ENCODE measurements at regions not wholly inside any gene's neighbourhood (a gene's known extent, or its start where the extent isn't known, plus 50 kb on each side); places are given as distances from the start of the nearest gene placed in this dataset.

GRCh38 chrX:26409636-26410035, 193.7 kb downstream of the MAGEB5 start:
- no peak overlapping the region for H3K4me3 ChIP-seq (replicated peaks; ENCODE audit: low read depth, low read length)
- no peak for DNase-seq (ENCODE audit: extremely low read depth, low read depth)
- TF ChIP-seq, protein P1, sequence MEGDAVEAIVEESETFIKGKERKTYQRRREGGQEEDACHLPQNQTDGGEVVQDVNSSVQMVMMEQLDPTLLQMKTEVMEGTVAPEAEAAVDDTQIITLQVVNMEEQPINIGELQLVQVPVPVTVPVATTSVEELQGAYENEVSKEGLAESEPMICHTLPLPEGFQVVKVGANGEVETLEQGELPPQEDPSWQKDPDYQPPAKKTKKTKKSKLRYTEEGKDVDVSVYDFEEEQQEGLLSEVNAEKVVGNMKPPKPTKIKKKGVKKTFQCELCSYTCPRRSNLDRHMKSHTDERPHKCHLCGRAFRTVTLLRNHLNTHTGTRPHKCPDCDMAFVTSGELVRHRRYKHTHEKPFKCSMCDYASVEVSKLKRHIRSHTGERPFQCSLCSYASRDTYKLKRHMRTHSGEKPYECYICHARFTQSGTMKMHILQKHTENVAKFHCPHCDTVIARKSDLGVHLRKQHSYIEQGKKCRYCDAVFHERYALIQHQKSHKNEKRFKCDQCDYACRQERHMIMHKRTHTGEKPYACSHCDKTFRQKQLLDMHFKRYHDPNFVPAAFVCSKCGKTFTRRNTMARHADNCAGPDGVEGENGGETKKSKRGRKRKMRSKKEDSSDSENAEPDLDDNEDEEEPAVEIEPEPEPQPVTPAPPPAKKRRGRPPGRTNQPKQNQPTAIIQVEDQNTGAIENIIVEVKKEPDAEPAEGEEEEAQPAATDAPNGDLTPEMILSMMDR (IDR thresholded peaks at IDR 0.05; ENCODE audit: low read depth, low read length, missing control alignments), result no peak

DNA sequence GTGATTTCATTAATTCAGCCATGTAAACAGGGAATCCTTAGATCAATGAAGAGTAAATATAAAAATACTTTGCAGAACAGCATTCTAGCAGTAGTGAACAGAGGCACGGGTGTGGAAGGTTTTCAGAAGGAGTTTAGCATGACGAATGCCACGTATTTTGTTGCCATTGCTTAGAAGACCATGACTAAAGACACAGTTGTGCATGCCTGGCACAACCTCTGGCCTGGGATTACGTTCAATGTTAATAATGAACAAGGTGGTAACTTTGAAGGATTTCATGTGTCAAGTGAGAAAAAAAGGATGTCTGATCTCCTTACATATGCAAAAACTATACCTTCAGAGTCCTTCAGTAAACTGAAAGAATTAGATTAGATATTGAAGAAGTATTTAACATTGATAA, 171.9 kb downstream of the MAGEB5 start:
- H3K4me3 ChIP-seq (replicated peaks; ENCODE audit: low read depth, low read length), result no peak overlapping the region
- TF ChIP-seq, protein P1 (IDR thresholded peaks at IDR 0.05; ENCODE audit: low read depth, low read length, missing control alignments), result no peak
- DNase-seq (ENCODE audit: extremely low read depth, low read depth), result no peak

GRCh38 chrX:26376037-26376708, 160.2 kb downstream of the MAGEB5 start:
- H3K4me3 ChIP-seq (replicated peaks; ENCODE audit: low read depth, low read length), result no peak overlapping the region
- DNase-seq (ENCODE audit: extremely low read depth, low read depth), result no peak
- TF ChIP-seq, protein P1 (IDR thresholded peaks at IDR 0.05; ENCODE audit: low read depth, low read length, missing control alignments), result no peak

DNA sequence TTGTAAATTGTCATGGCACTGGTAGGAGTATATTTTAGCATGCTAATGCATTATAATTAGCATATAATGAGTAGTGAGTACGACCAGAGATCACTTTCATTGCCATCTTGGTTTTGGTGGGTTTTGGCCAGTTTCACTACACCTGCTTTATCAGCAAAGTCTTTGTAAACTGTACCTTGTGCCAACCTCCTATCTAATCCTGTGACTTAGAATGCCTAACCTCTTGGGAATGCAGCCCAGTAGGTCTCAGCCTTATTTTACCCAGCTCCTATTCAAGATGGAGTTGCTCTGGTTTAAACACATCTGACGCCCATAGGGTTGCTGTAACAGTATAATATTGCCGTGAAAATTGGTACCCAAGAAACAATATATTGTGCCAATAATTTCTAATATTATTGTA, 159.4 kb downstream of the MAGEB5 start:
- no peak for DNase-seq (ENCODE audit: extremely low read depth, low read depth)
- TF ChIP-seq, protein P1 (IDR thresholded peaks at IDR 0.05; ENCODE audit: low read depth, low read length, missing control alignments), result no peak
- no peak overlapping the region for H3K4me3 ChIP-seq (replicated peaks; ENCODE audit: low read depth, low read length)

GRCh38 chrX:26373829-26374228, 157.9 kb downstream of the MAGEB5 start:
- TF ChIP-seq, protein P1 (IDR thresholded peaks at IDR 0.05; ENCODE audit: low read depth, low read length, missing control alignments), result no peak
- no peak overlapping the region for H3K4me3 ChIP-seq (replicated peaks; ENCODE audit: low read depth, low read length)

GRCh38 chrX:26352891-26353430, 137.0 kb downstream of the MAGEB5 start:
- TF ChIP-seq, protein P1 (IDR thresholded peaks at IDR 0.05; ENCODE audit: low read depth, low read length, missing control alignments), result no peak
- DNase-seq (ENCODE audit: extremely low read depth, low read depth), result no peak
- H3K4me3 ChIP-seq (replicated peaks; ENCODE audit: low read depth, low read length), result no peak overlapping the region

More at GRCh38 chrX:26373829-26374228, 157.9 kb downstream of the MAGEB5 start:
- no peak for DNase-seq (ENCODE audit: extremely low read depth, low read depth)
